IPS-18c (cell line): ENCODE measurements at regions not wholly inside any gene's neighbourhood (a gene's known extent, or its start where the extent isn't known, plus 50 kb on each side); places are given as distances from the start of the nearest gene placed in this dataset.

ENCODE experiments used
- H3K4me3 ChIP-seq: 2 replicates; pipeline ENCODE4 v1.7.0; 2013; ENCODE audit warnings: low read depth, mild to moderate bottlenecking, low read length, moderate library complexity; ENCODE audit not compliant: insufficient read depth
- H3K9me3 ChIP-seq: one replicate; pipeline ENCODE4 v1.6.1; 2013; ENCODE audit warnings: mild to moderate bottlenecking, low read length, moderate library complexity; ENCODE audit not compliant: control insufficient read depth, insufficient read depth

GRCh38 chr5:118052503-118052902, 935.8 kb downstream of the DTWD2 start:
- Histone ChIP-seq H3K4me3 (no peak overlapping the region), H3K9me3 (peaks cover 2% of the 10 kb centered on the region)

GRCh38 chr5:118044169-118044568, 944.2 kb downstream of the DTWD2 start:
- Histone ChIP-seq H3K4me3 (no peak overlapping the region), H3K9me3 (no peaks in the 10 kb centered on the region)

GRCh38 chr5:118043531-118043930, 944.8 kb downstream of the DTWD2 start:
- no peak overlapping the region for H3K4me3 ChIP-seq
- no peaks in the 10 kb centered on the region for H3K9me3 ChIP-seq

- Histone ChIP-seq H3K9me3 (no peaks in the 10 kb centered on the region), H3K4me3 (no peak overlapping the region)
Observed at GRCh38 chr5:118042076-118042475, 946.3 kb downstream of the DTWD2 start.

GRCh38 chr5:118040496-118040895, 947.9 kb downstream of the DTWD2 start:
- no peak overlapping the region for H3K4me3 ChIP-seq
- H3K9me3 ChIP-seq, result no peaks in the 10 kb centered on the region

GRCh38 chr5:118033686-118034338, 954.5 kb downstream of the DTWD2 start:
- Histone ChIP-seq H3K9me3 (no peaks in the 10 kb centered on the region), H3K4me3 (no peak overlapping the region)

GRCh38 chr5:118029807-118030206, 958.5 kb downstream of the DTWD2 start:
- Histone ChIP-seq H3K4me3 (no peak overlapping the region), H3K9me3 (no peaks in the 10 kb centered on the region)

- H3K4me3 ChIP-seq, result no peak overlapping the region
- H3K9me3 ChIP-seq, result no peaks in the 10 kb centered on the region
Observed at GRCh38 chr5:118022062-118022461, 966.3 kb downstream of the DTWD2 start.

GRCh38 chr5:118017536-118017935, 970.8 kb downstream of the DTWD2 start:
- Histone ChIP-seq H3K9me3 (no peaks in the 10 kb centered on the region), H3K4me3 (no peak overlapping the region)

- H3K9me3 ChIP-seq, result no peaks in the 10 kb centered on the region
- H3K4me3 ChIP-seq, result no peak overlapping the region
Observed at GRCh38 chr5:118016396-118016795, 972.0 kb downstream of the DTWD2 start.

GRCh38 chr5:118015511-118015910, 972.8 kb downstream of the DTWD2 start:
- H3K4me3 ChIP-seq, result no peak overlapping the region
- no peaks in the 10 kb centered on the region for H3K9me3 ChIP-seq

GRCh38 chr5:118009741-118010297, 978.5 kb downstream of the DTWD2 start:
- no peaks in the 10 kb centered on the region for H3K9me3 ChIP-seq
- no peak overlapping the region for H3K4me3 ChIP-seq

GRCh38 chr5:118008779-118009178, 979.6 kb downstream of the DTWD2 start:
- Histone ChIP-seq H3K4me3 (no peak overlapping the region), H3K9me3 (no peaks in the 10 kb centered on the region)

GRCh38 chr5:118007262-118007661, 981.1 kb downstream of the DTWD2 start:
- Histone ChIP-seq H3K9me3 (no peaks in the 10 kb centered on the region), H3K4me3 (no peak overlapping the region)

GRCh38 chr5:118006219-118006618, 982.1 kb downstream of the DTWD2 start:
- H3K9me3 ChIP-seq, result no peaks in the 10 kb centered on the region
- no peak overlapping the region for H3K4me3 ChIP-seq

GRCh38 chr5:117999939-118000549, 988.3 kb downstream of the DTWD2 start:
- Histone ChIP-seq H3K4me3 (no peak overlapping the region), H3K9me3 (no peaks in the 10 kb centered on the region)

GRCh38 chr5:117982691-117983090, 1005.7 kb downstream of the DTWD2 start:
- Histone ChIP-seq H3K4me3 (no peak overlapping the region), H3K9me3 (no peaks in the 10 kb centered on the region)

- Histone ChIP-seq H3K9me3 (no peaks in the 10 kb centered on the region), H3K4me3 (no peak overlapping the region)
Observed at GRCh38 chr5:117973785-117974184, 1014.6 kb downstream of the DTWD2 start.
